ENCODE measurements at regions not wholly inside any gene's neighbourhood (a gene's known extent, or its start where the extent isn't known, plus 50 kb on each side); places are given as distances from the start of the nearest gene placed in this dataset.
A peak's percentile ranks its signal among the peaks of the same experiment; 100 is the strongest.

GRCh38 chr5:72597456-72597948 is 90.3 kb upstream of the ZNF366 start (continued):
- peak; percentile 57; the same call in 1 of the 2 replicates for TF ChIP-seq ARID3A (IDR thresholded peaks at IDR 0.05; ENCODE audit: borderline replicate concordance, low read depth, low read length)
- TF ChIP-seq ZFPM2 (CRISPR knock-in tag; IDR thresholded peaks at IDR 0.05), result no peak
- TF ChIP-seq MTA1 (IDR thresholded peaks at IDR 0.05; ENCODE audit: borderline replicate concordance), result peak; percentile 70; the same call in 1 of the 2 replicates
- TF ChIP-seq ZNF445 (CRISPR knock-in tag; IDR thresholded peaks at IDR 0.05; ENCODE audit: low read depth), result no peak
- TF ChIP-seq ZFX (CRISPR knock-in tag; IDR thresholded peaks at IDR 0.05), result no peak
- no peak for TF ChIP-seq POLR3A (IDR thresholded peaks at IDR 0.05; ENCODE audit: borderline replicate concordance, extremely low read depth, insufficient read depth, insufficient read length)
- peak; percentile 41; the same call in 1 of the 2 replicates for TF ChIP-seq ZNF311 (CRISPR knock-in tag; IDR thresholded peaks at IDR 0.05)
- no peak for TF ChIP-seq ESRRB (CRISPR knock-in tag; IDR thresholded peaks at IDR 0.05; ENCODE audit: borderline replicate concordance)
- peak; percentile 80 for TF ChIP-seq BCOR (IDR thresholded peaks at IDR 0.05)
- no peak; the same call in 1 of the 2 replicates for TF ChIP-seq MYBL2 (IDR thresholded peaks at IDR 0.05; ENCODE audit: low read depth)
- no peak for TF ChIP-seq MYBL2 (CRISPR knock-in tag; IDR thresholded peaks at IDR 0.05; ENCODE audit: borderline replicate concordance)
- no peak for TF ChIP-seq E2F1 (CRISPR knock-in tag; IDR thresholded peaks at IDR 0.05)
- TF ChIP-seq CBX2 (IDR thresholded peaks at IDR 0.05; ENCODE audit: insufficient read depth, low read length, poor library complexity, severe bottlenecking), result no peak
- no peak for TF ChIP-seq HIVEP1 (CRISPR knock-in tag; IDR thresholded peaks at IDR 0.05)
- TF ChIP-seq NONO (IDR thresholded peaks at IDR 0.05; ENCODE audit: low read depth in 2 of 2, low read length in 1 of 2), result peak in 1 of 2 experiments; percentile 55; a peak in 1 of 4 replicates
- TF ChIP-seq CBFA2T3 (IDR thresholded peaks at IDR 0.05), result peak; percentile 100
- TF ChIP-seq CHD2 (IDR thresholded peaks at IDR 0.05; ENCODE audit: low read depth, low read length), result no peak
- TF ChIP-seq ZNF785 (CRISPR knock-in tag; IDR thresholded peaks at IDR 0.05), result no peak
- TF ChIP-seq ETS2 (tag; IDR thresholded peaks at IDR 0.05; ENCODE audit: borderline replicate concordance, poor library complexity, severe bottlenecking), result no peak
- TF ChIP-seq TBP (optimal IDR thresholded peaks at IDR 0.05; ENCODE audit: low read depth, low read length), result peak; percentile 25
- TF ChIP-seq IRF2 (CRISPR knock-in tag; IDR thresholded peaks at IDR 0.05), result no peak
- TF ChIP-seq CBX3 (IDR thresholded peaks at IDR 0.05; ENCODE audit: borderline replicate concordance in 1 of 2, low read length in 2 of 2), result peak in 1 of 2 experiments; percentile 96; a peak in 2 of 3 replicates
- no peak for TF ChIP-seq HEY1 (CRISPR knock-in tag; IDR thresholded peaks at IDR 0.05; ENCODE audit: borderline replicate concordance)
- 0 out of 2 replicates have a peak, but pooled peaks have one; percentile 10 for TF ChIP-seq ETV1 (tag; conservative IDR thresholded peaks at IDR 0.05; ENCODE audit: low read depth)
- peak; percentile 31; the same call in 1 of the 2 replicates for TF ChIP-seq CREB3L1 (IDR thresholded peaks at IDR 0.05; ENCODE audit: borderline replicate concordance, low read depth)
- peak; percentile 63 for TF ChIP-seq ETV5 (CRISPR knock-in tag; IDR thresholded peaks at IDR 0.05; ENCODE audit: low read depth)
- TF ChIP-seq THRAP3 (IDR thresholded peaks at IDR 0.05; ENCODE audit: borderline replicate concordance), result no peak
